Hippocampal formation (tissue), 2 donors: ENCODE measurements at regions not wholly inside any gene's neighbourhood (a gene's known extent, or its start where the extent isn't known, plus 50 kb on each side); places are given as distances from the start of the nearest gene placed in this dataset.

Experiments used
- DNase-seq, 2 donors: peaks; one replicate each; lab custom pipeline; 2025; lab: John Stamatoyannopoulos, UW

- no peak for DNase-seq
These were observed 643.8 kb downstream of the SORCS1 start for GRCh38 chr10:106520698-106521097.

- DNase-seq, result no peak
These were observed 645.0 kb downstream of the SORCS1 start for GRCh38 chr10:106519376-106520030.

GRCh38 chr10:106515206-106515790, 649.2 kb downstream of the SORCS1 start:
- no peak for DNase-seq

- peak; percentile 18 to 77 for DNase-seq
These were observed 651.1 kb downstream of the SORCS1 start for GRCh38 chr10:106513352-106513771.

GRCh38 chr10:106511917-106512316, 652.6 kb downstream of the SORCS1 start:
- DNase-seq, result no peak

GRCh38 chr10:106508950-106509349, 655.6 kb downstream of the SORCS1 start:
- DNase-seq, result no peak

- DNase-seq, result no peak
These were observed 657.8 kb downstream of the SORCS1 start for GRCh38 chr10:106506526-106507283.

- no peak for DNase-seq
These were observed 660.0 kb downstream of the SORCS1 start for GRCh38 chr10:106504536-106504935.

- no peak for DNase-seq
These were observed 661.9 kb downstream of the SORCS1 start for GRCh38 chr10:106502641-106503040.

GRCh38 chr10:106500925-106501525, 663.5 kb downstream of the SORCS1 start:
- DNase-seq, result no peak

- DNase-seq, result no peak
These were observed 664.2 kb downstream of the SORCS1 start for GRCh38 chr10:106500041-106500924.

GRCh38 chr10:106499448-106499847, 665.1 kb downstream of the SORCS1 start:
- no peak for DNase-seq

- DNase-seq, result no peak
These were observed 665.8 kb downstream of the SORCS1 start for GRCh38 chr10:106498675-106499074.

GRCh38 chr10:106495931-106496330, 668.6 kb downstream of the SORCS1 start:
- DNase-seq, result no peak

GRCh38 chr10:106493751-106494150, 670.8 kb downstream of the SORCS1 start:
- no peak for DNase-seq

GRCh38 chr10:106493226-106493625, 671.3 kb downstream of the SORCS1 start:
- DNase-seq, result no peak

GRCh38 chr10:106487726-106488125, 676.8 kb downstream of the SORCS1 start:
- DNase-seq, result no peak

- DNase-seq, result no peak
These were observed 682.8 kb downstream of the SORCS1 start for GRCh38 chr10:106481598-106482275.

GRCh38 chr10:106479636-106480035, 684.9 kb downstream of the SORCS1 start:
- DNase-seq, result no peak

GRCh38 chr10:106474876-106475275, 689.6 kb downstream of the SORCS1 start:
- DNase-seq, result no peak

GRCh38 chr10:106473129-106473685, 691.3 kb downstream of the SORCS1 start:
- DNase-seq, result no peak
